H9 (cell line): ENCODE measurements at regions not wholly inside any gene's neighbourhood (a gene's known extent, or its start where the extent isn't known, plus 50 kb on each side); places are given as distances from the start of the nearest gene placed in this dataset.

ENCODE experiments used
- DNase-seq: peaks from one replicate; pipeline ENCODE4 v3.0.0-alpha.2; 2017
- H2AFZ ChIP-seq: one replicate; pipeline ENCODE4 v1.6.1; 2013; ENCODE audit warnings: mild to moderate bottlenecking, low read length, control low read depth, moderate library complexity
- H2AK5ac ChIP-seq: 2 replicates; pipeline ENCODE4 v1.6.1; 2013; ENCODE audit warnings: low read length, control low read depth, mixed read lengths; ENCODE audit not compliant: insufficient read length
- H2BK120ac ChIP-seq: one replicate; pipeline ENCODE4 v1.6.1; 2013; ENCODE audit warnings: low read depth, mild to moderate bottlenecking, low read length, control low read depth, inconsistent platforms; ENCODE audit not compliant: poor library complexity, severe bottlenecking
- H2BK12ac ChIP-seq: 2 replicates; pipeline ENCODE4 v1.6.1; 2013; ENCODE audit warnings: low read length, control low read depth, mixed read lengths, low read depth; ENCODE audit not compliant: insufficient read length
- H2BK15ac ChIP-seq: 2 replicates; pipeline ENCODE4 v1.6.1; 2013; ENCODE audit warnings: low read depth, low read length, control low read depth
- H2BK20ac ChIP-seq: one replicate; pipeline ENCODE4 v1.6.1; 2013; ENCODE audit warnings: low read depth, mild to moderate bottlenecking, low read length, control low read depth, inconsistent platforms; ENCODE audit not compliant: poor library complexity, severe bottlenecking
- H2BK5ac ChIP-seq: 2 replicates; pipeline ENCODE4 v1.6.1; 2013; ENCODE audit warnings: low read length, control low read depth, mixed read lengths; ENCODE audit not compliant: insufficient read length
- H3K14ac ChIP-seq: 2 replicates; pipeline ENCODE4 v1.6.1; 2013; ENCODE audit warnings: low read length, control low read depth; ENCODE audit not compliant: insufficient read depth
- H3K18ac ChIP-seq: 2 replicates; pipeline ENCODE4 v1.6.1; 2013; ENCODE audit warnings: low read depth, mild to moderate bottlenecking, mixed read lengths, low read length, control low read depth; ENCODE audit not compliant: insufficient read length
- H3K23ac ChIP-seq: 2 replicates; pipeline ENCODE4 v1.6.1; 2013; ENCODE audit warnings: low read length, control low read depth, mixed read lengths, low read depth; ENCODE audit not compliant: insufficient read length
- H3K23me2 ChIP-seq: 2 replicates; pipeline ENCODE4 v1.6.1; 2013; ENCODE audit warnings: low read depth, mild to moderate bottlenecking, mixed read lengths, low read length, control low read depth; ENCODE audit not compliant: insufficient read length, poor library complexity, severe bottlenecking
- H3K27ac ChIP-seq: 2 replicates; pipeline ENCODE4 v1.5.1; 2013; ENCODE audit warnings: low read length, control low read depth, mixed read lengths, low read depth; ENCODE audit not compliant: insufficient read length
- H3K27me3 ChIP-seq: 2 replicates; pipeline ENCODE4 v1.6.1; 2013; ENCODE audit warnings: low read length, control low read depth, inconsistent platforms; ENCODE audit not compliant: insufficient read depth
- H3K4ac ChIP-seq: 2 replicates; pipeline ENCODE4 v1.6.1; 2013; ENCODE audit warnings: low read depth, mild to moderate bottlenecking, control low read depth, inconsistent platforms, low read length, moderate library complexity
- H3K4me1 ChIP-seq: 2 replicates; pipeline ENCODE4 v1.6.1; 2013; ENCODE audit warnings: low read length, control low read depth, inconsistent platforms; ENCODE audit not compliant: insufficient read depth
- H3K4me2 ChIP-seq: 2 replicates; pipeline ENCODE4 v1.6.1; 2013; ENCODE audit warnings: low read length, control low read depth, mixed read lengths; ENCODE audit not compliant: insufficient read length, insufficient read depth
- H3K56ac ChIP-seq: 2 replicates; pipeline ENCODE4 v1.6.1; 2013; ENCODE audit warnings: low read depth, mild to moderate bottlenecking, mixed read lengths, low read length, control low read depth; ENCODE audit not compliant: insufficient read length
- H3K79me1 ChIP-seq: 2 replicates; pipeline ENCODE4 v1.6.1; 2013; ENCODE audit warnings: low read depth, mild to moderate bottlenecking, moderate library complexity, low read length, control low read depth, inconsistent platforms; ENCODE audit not compliant: insufficient read depth, poor library complexity, severe bottlenecking
- H3K79me2 ChIP-seq: 2 replicates; pipeline ENCODE4 v1.6.1; 2013; ENCODE audit warnings: low read length, control low read depth, inconsistent platforms; ENCODE audit not compliant: insufficient read depth
- H3K9ac ChIP-seq: 2 replicates; pipeline ENCODE4 v1.6.1; 2013; ENCODE audit warnings: low read length, control low read depth, mixed read lengths; ENCODE audit not compliant: insufficient read length; ENCODE audit errors: extremely low read depth
- H3K9me3 ChIP-seq: one replicate; pipeline ENCODE4 v1.6.1; 2013; ENCODE audit warnings: low read depth, low read length, inconsistent platforms; ENCODE audit not compliant: control insufficient read depth
- H3T11ph ChIP-seq: one replicate; pipeline ENCODE4 v1.6.1; 2013; ENCODE audit warnings: mild to moderate bottlenecking, low read length, control low read depth, inconsistent platforms
- H4K20me1 ChIP-seq: one replicate; pipeline ENCODE4 v1.6.1; 2013; ENCODE audit not compliant: control insufficient read depth, insufficient read length, insufficient read depth
- H4K5ac ChIP-seq: 2 replicates; pipeline ENCODE4 v1.6.1; 2013; ENCODE audit warnings: low read depth, mild to moderate bottlenecking, mixed read lengths, low read length, control low read depth; ENCODE audit not compliant: insufficient read length
- H4K8ac ChIP-seq: replicated peaks from 2 replicates; pipeline ENCODE4 v1.6.1; 2013; ENCODE audit warnings: low read length, control low read depth, mixed read lengths, low read depth; ENCODE audit not compliant: insufficient read length
- H4K91ac ChIP-seq: 2 replicates; pipeline ENCODE4 v1.6.1; 2013; ENCODE audit warnings: low read depth, mild to moderate bottlenecking, moderate library complexity, mixed read lengths, low read length, control low read depth; ENCODE audit not compliant: insufficient read length
- H3K27ac Mint-ChIP-seq, 3 experiments: 2 replicates in 2 of 3; 3 replicates in 1 of 3; pipeline ENCODE4 v1.8.0; 2020 to 2021; ENCODE audit warnings: mixed read lengths in 3 of 3, mild to moderate bottlenecking in 1 of 3, moderate library complexity in 1 of 3
- H3K27me3 Mint-ChIP-seq: 2 replicates; pipeline ENCODE4 v1.8.0; 2021; ENCODE audit warnings: low read depth, mild to moderate bottlenecking, moderate library complexity, mixed read lengths
- H3K36me3 Mint-ChIP-seq, 3 experiments: 2 replicates in 2 of 3; 3 replicates in 1 of 3; pipeline ENCODE4 v1.8.0; 2020 to 2021; ENCODE audit warnings: low read depth in 3 of 3, mixed read lengths in 3 of 3; ENCODE audit not compliant: insufficient read depth in 1 of 3
- H3K4me1 Mint-ChIP-seq, 2 experiments: 2 replicates each; pipeline ENCODE4 v1.8.0; 2020; ENCODE audit warnings: mixed read lengths in 2 of 2
- H3K4me3 Mint-ChIP-seq, 2 experiments: 2 replicates in 1 of 2; 3 replicates in 1 of 2; pipeline ENCODE4 v1.8.0; 2020 to 2021; ENCODE audit warnings: mild to moderate bottlenecking in 2 of 2, mixed read lengths in 2 of 2, moderate library complexity in 1 of 2
- H3K9me3 Mint-ChIP-seq, 2 experiments: 2 replicates in 1 of 2; 3 replicates in 1 of 2; pipeline ENCODE4 v1.8.0; 2020; ENCODE audit warnings: mild to moderate bottlenecking in 2 of 2, mixed read lengths in 2 of 2, moderate library complexity in 1 of 2
- CTCF ChIP-seq: fragments of 200-600 bp; sonication (generic); conservative IDR thresholded peaks from 3 replicates; pipeline ENCODE4 v1.8.0; 2021; ENCODE audit warnings: antibody characterized with exemption, mild to moderate bottlenecking
- WGBS: extraction: QIAGEN DNeasy Blood & Tissue Kit; methylation state at CpG from one replicate; pipeline ENCODE4 v1.1.7; 2013; ENCODE audit warnings: missing lambda C conversion rate, low lambda C conversion rate, mixed read lengths; ENCODE audit not compliant: insufficient read length; ENCODE audit errors: extremely low coverage; 5-methylcytosine and 5-hydroxymethylcytosine counted together

GRCh38 chr5:20833081-20833627 lies 845.2 kb upstream of the CDH18 start:
- peaks cover 0 to 3% of the 10 kb centered on the region in 2 experiments; a peak in 3 of 5 replicates for H3K9me3 Mint-ChIP-seq
- Histone ChIP-seq H4K5ac (no peak overlapping the region), H3K27ac (no peak overlapping the region), H3K18ac (no peak overlapping the region), H2BK15ac (no peak overlapping the region), H3K27me3 (no peaks in the 10 kb centered on the region), H3K14ac (no peak overlapping the region), H4K8ac (no peak overlapping the region), H3T11ph (no peak overlapping the region), H2BK12ac (no peak overlapping the region), H2BK5ac (no peak overlapping the region), H3K4me2 (no peak overlapping the region), H2AK5ac (no peak overlapping the region), H3K23ac (no peak overlapping the region), H3K23me2 (no peaks in the 10 kb centered on the region), H3K9me3 (no peaks in the 10 kb centered on the region), H4K20me1 (no peaks in the 10 kb centered on the region), H2BK20ac (no peak overlapping the region), H3K4ac (no peak overlapping the region), H4K91ac (no peak overlapping the region), H3K9ac (no peak overlapping the region), H2AFZ (no peak overlapping the region), H3K4me1 (no peaks in the 10 kb centered on the region), H3K56ac (no peak overlapping the region), H3K79me2 (no peaks in the 10 kb centered on the region), H2BK120ac (no peak overlapping the region), H3K79me1 (no peaks in the 10 kb centered on the region)
- peaks cover 0 to under 1% (median 0%) of the 10 kb centered on the region in 3 experiments; a peak in 1 of 7 replicates for H3K36me3 Mint-ChIP-seq
- no peak overlapping the region for H3K4me3 Mint-ChIP-seq
- no peak overlapping the region for H3K27ac Mint-ChIP-seq
- WGBS, result no CpG with 5 or more reads among the region's 4 CpGs
- TF ChIP-seq CTCF, result no peak
- DNase-seq, result no peak
- no peaks in the 10 kb centered on the region for H3K4me1 Mint-ChIP-seq
- no peaks in the 10 kb centered on the region for H3K27me3 Mint-ChIP-seq
